HG03175 (cell line): ENCODE measurements at regions not wholly inside any gene's neighbourhood (a gene's known extent, or its start where the extent isn't known, plus 50 kb on each side); places are given as distances from the start of the nearest gene placed in this dataset.
"Not testable (repeated sequence)": the region's sequence is repeated elsewhere in the genome, so short reads cannot be mapped to it uniquely, and the experiment has no call there.

ENCODE experiments used
- ATAC-seq: cut with Tn5 transposase; IDR thresholded peaks from one replicate; pipeline ENCODE4 v1.9.1; 2021; ENCODE audit warnings: mild to moderate bottlenecking, moderate library complexity; ENCODE audit not compliant: unreplicated experiment

- ATAC-seq = no peak
Observed at GRCh38 chr15:45866616-45867015, 231.8 kb downstream of the SQOR start.

DNA sequence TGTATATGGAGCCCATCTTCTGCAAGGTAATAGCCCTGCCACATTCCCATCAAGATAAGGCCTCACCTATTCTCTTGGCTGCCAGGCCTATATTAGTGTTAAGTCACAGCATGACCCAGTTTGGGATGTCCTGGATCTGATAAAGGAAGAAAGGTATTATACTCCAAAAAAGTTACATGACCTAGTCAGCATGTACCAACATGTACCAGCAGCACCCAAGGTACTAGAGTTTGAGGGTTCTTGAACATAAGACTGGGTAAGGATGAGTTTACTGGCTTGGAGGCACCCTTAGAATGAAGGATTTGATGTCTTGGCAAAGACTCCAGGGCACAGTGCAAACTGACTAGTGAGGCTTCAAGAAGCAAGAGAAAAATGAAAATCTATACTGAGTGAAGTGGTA is 232.5 kb downstream of the SQOR start:
- ATAC-seq = no peak

GRCh38 chr15:45868109-45868691 is 233.4 kb downstream of the SQOR start:
- ATAC-seq = no peak

GRCh38 chr15:45869034-45869668 is 234.3 kb downstream of the SQOR start:
- ATAC-seq = peak; percentile 70

DNA sequence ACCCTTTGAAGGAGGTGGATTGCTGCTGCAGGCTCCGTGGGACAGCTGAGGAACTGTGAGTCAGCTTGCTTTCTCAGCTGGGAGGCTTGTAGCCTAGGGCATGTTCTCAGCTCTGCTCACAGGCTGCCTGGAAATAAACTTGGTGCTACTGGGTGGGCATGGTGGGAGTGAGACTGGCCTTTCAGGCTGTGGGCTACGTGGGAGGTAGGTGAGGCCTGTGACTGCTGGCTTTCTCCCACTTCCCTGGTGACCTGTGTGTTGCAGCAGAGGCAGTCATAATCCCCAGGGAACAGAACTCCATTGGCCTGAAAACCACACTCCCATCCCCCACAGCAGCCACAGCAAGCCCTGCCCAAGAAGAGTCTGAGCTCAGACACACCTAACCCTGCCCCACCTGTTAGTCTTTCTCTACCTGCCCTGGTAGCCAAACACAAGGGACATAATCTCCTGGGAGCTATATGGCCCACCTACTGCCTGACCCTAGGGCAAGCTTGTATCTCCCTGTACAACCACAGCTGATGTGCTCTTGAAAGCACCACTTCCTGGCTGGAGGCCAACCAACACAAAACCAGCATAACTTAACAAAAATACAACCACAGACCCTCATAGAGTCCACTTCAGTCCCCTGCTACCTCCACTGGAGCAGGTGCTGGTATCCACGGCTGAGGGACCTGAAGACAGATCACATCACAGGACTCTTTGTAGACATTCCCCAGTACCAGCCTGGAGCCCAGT is 236.5 kb downstream of the SQOR start:
- ATAC-seq = no peak

GRCh38 chr15:45873781-45874180 is 239.0 kb downstream of the SQOR start:
- ATAC-seq = no peak

DNA sequence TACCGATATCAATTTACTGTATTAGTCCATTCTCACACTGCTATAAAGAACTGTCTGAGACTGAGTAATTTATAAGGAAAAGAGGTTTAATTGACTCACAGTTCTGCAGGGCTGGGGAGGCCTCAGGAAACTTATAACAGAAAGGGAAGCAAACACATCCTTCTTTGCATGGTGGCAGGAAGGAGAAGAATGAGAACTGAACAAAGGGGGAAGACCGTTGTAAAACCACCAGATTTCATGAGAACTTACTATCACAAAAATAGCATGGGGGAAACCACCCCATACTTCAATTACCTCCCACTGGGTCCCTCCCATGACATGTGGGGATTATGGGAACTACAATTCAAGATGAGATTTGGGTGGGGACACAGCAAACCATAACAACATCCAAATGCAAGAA is 239.7 kb downstream of the SQOR start:
- ATAC-seq = not testable (repeated sequence)

GRCh38 chr15:45884289-45884688 is 249.5 kb downstream of the SQOR start:
- ATAC-seq = no peak

DNA sequence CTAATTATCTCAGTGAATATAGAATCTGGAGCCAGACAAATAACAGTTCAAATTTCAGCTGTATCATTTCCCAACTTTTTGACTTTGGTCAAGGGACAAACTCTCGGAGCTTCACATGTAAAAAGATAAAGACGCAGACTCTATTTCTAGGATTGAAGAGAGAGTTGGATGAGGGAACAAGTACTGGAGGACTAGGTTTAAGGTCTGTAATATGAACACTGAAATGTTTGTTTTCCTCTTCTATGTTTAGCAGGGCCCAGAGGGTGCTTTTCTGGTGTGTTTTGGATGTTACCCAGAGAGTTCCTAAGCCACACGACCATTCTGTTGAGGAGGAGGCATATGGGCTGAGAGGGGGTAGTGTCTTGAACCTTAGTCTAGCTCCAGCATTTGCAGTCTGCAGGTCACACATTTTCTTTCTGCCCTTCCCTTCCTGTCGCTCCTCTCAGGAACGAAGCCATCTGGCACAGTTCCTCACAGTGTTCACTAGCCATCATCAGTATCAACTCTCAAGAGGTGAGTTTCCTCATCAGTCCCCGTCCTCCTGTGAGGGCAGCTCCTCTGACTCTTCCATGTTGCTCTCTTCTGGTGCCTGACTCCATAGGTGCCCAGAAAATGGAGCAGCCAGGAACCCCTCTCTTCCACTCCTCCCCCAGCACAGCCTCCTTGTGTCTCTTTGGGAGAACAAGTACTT is 250.1 kb downstream of the SQOR start:
- no peak for ATAC-seq

- ATAC-seq = no peak
Observed at GRCh38 chr15:45885801-45886200, 251.0 kb downstream of the SQOR start.

GRCh38 chr15:45891766-45892165 is 256.9 kb downstream of the SQOR start:
- ATAC-seq = no peak

DNA sequence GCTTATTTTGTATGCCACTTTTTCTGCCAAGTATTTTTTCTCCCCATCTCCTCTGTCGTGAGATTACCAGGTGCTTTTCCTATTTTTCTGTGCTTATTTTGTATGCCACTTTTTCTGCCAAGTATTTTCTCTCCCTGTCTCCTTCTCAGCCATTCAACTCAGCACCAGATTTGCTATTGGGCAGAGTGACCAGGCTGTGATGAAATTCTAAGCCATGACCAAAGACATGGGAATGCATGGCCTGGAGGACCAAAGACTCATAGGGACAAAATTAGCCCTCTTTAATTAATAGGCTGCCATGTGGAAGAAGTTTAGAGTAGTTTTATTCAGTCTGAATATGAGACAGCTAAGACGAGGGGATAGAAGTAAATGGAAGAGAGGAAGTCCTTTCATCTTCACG is 257.4 kb downstream of the SQOR start:
- no peak for ATAC-seq

GRCh38 chr15:45903283-45903682 is 268.5 kb downstream of the SQOR start:
- ATAC-seq = no peak

GRCh38 chr15:45904019-45904418 is 269.2 kb downstream of the SQOR start:
- no peak for ATAC-seq

DNA sequence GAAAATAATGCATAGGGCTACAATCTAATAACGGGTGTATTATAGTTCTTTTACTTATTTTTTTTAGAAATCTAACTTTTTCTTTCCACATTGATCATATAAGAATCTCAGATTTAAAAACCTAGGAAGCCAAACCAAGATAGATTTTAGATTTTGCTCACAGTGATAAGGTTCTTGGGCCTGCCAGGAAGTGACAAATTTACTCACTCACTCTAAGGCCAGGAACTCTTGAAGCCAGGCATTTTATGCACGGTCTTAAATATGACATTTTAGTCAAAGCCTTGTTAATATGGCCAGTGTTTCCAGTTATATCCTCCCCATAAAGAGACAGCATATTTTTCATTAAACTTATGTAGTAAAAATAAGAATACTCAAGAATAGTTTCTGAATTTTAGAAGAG is 271.4 kb downstream of the SQOR start:
- no peak for ATAC-seq

DNA sequence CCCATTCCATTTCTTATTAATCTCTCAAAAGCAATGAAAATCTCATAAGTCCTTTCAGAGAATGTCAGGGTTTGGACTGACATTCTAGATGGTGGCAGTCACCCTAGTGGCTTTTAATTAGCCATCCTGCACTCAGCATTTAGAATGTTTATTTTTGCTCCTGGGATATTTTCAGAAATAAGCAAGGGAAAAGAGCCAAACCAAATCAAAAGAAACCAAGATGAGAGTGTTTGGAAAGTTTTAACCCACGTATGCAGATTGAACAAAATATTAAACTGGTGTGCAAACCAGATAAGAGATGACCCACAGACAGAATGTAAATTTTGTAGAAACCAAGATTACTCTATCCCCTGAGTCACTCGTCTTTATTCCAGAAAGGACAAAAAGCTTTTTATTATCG is 275.8 kb downstream of the SQOR start:
- no peak for ATAC-seq

DNA sequence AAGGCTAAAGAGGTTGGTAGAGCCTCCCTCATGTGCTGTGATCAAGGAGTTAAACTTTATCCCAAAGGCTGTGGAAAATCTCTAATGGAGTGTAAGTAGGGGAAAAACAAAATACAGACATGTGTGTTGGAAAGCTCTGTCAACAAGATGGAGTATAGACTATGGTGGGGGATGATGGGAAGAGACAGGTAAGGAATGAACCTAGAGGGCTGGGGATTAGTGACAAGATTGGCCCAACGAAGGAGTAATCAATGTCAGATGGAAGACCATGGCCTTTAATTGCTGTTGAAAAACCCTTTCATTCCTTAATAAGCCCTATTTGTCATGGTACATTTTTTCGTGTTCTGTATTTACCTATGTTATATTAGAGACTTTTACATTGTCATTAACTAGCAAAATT is 278.6 kb downstream of the SQOR start:
- no peak for ATAC-seq

DNA sequence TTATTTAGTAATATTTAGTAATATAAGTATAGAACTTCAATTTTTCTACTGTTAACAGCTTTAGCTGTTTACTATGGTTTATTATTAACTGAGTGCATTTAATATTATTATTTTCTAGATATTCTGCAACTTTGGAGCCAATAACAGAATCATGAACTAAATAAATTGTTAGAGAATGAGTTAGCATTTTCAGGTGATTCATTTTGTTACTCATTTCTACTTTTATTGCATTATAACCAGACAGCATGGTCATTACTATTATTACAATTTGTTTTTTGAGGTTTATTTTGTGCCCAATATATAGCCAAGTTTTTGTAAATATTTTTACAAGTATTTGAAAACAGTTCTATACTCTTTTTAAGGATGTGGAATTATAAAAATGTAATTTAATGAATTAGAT is 279.6 kb downstream of the SQOR start:
- no peak for ATAC-seq

GRCh38 chr15:45918839-45919238 is 284.0 kb downstream of the SQOR start:
- ATAC-seq = no peak

- no peak for ATAC-seq
Observed at GRCh38 chr15:45919806-45920205, 285.0 kb downstream of the SQOR start.

- no peak for ATAC-seq
Observed at GRCh38 chr15:45921376-45921775, 286.5 kb downstream of the SQOR start.

DNA sequence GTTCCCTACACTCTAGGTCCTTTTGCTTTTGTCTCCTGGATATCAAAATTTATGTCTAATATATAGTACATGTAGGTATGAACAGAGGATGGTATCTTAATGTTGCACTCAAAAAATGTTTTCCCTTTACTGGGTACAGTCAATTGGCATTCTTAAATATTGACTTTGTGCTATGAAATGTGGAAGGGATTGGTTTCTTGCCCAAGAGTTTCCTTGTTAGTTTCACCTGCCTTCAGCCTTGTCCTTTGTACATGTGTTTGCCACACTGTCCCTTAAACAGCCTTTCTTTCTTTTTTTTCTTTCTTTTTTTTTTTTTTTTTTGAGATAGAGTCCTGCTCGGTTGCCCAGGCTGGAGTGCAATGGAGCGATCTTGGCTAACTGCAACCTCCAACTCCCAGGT is 287.1 kb downstream of the SQOR start:
- no peak for ATAC-seq
